Panc1 (cell line): ENCODE measurements at regions not wholly inside any gene's neighbourhood (a gene's known extent, or its start where the extent isn't known, plus 50 kb on each side); places are given as distances from the start of the nearest gene placed in this dataset.

Experiments
- ATAC-seq: fragments of 200-7000 bp; cut with Tn5 transposase; 2 replicates; pipeline ENCODE4 v1.9.1; 2020; ENCODE audit warnings: mild to moderate bottlenecking, moderate library complexity
- BruUV-seq: library from RNA; stranded (reverse); fragments of 400-500 nt; replicated peaks from 2 replicates; lab custom pipeline; 2021; lab: Mats Ljungman, UMichigan
- CTCF ChIA-PET: fragments of 300-600 bp; sonication (Branson Sonifier 250); formaldehyde crosslinking; loops from one replicate; lab custom pipeline; 2022; ENCODE audit warnings: antibody characterized with exemption; lab: Charles Lee
- POLR2A ChIA-PET: fragments of 300-600 bp; sonication (Branson Sonifier 250); formaldehyde crosslinking; loops from one replicate; lab custom pipeline; 2022; ENCODE audit warnings: antibody characterized with exemption; lab: Charles Lee
- DNase-seq: peaks from one replicate; pipeline ENCODE4 v3.0.0-alpha.2; 2010; ENCODE audit warnings: low read depth, low spot score
- H3K27ac ChIP-seq: 2 replicates; pipeline ENCODE4 v1.5.1; 2011; ENCODE audit warnings: mild to moderate bottlenecking, low read length, inconsistent platforms
- H3K27me3 ChIP-seq: fragments of 200-500 bp; sonication (Bioruptor generic); 2 replicates; pipeline ENCODE4 v1.6.0; 2014; ENCODE audit warnings: low read length, inconsistent platforms; ENCODE audit not compliant: control insufficient read depth, insufficient read depth
- H3K36me3 ChIP-seq: fragments of 200-500 bp; sonication (Bioruptor generic); 2 replicates; pipeline ENCODE4 v1.5.1; 2014; ENCODE audit warnings: inconsistent platforms, mild to moderate bottlenecking, low read length, moderate library complexity; ENCODE audit not compliant: control insufficient read depth, insufficient read depth
- H3K4me1 ChIP-seq: 2 replicates; pipeline ENCODE4 v1.5.1; 2011; ENCODE audit warnings: inconsistent platforms, mild to moderate bottlenecking, low read length, moderate library complexity; ENCODE audit not compliant: control insufficient read depth, insufficient read depth
- H3K4me3 ChIP-seq, 2 experiments: 2 replicates each; pipeline ENCODE4 v1.5.1; 2011 to 2012; ENCODE audit warnings: low read depth in 2 of 2, low read length in 2 of 2, mild to moderate bottlenecking in 2 of 2, inconsistent platforms in 1 of 2, moderate library complexity in 1 of 2
- H3K9me3 ChIP-seq: fragments of 200-500 bp; sonication (Bioruptor generic); 2 replicates; pipeline ENCODE4 v1.5.1; 2014; ENCODE audit warnings: low read depth, mild to moderate bottlenecking, inconsistent platforms, low read length, moderate library complexity; ENCODE audit not compliant: control insufficient read depth, insufficient read depth
- POLR2AphosphoS5 ChIP-seq: IDR thresholded peaks from 2 replicates; pipeline ENCODE4 v1.6.1; 2012; ENCODE audit warnings: mild to moderate bottlenecking, low read depth, low read length, moderate library complexity
- SIN3A ChIP-seq: IDR thresholded peaks from 2 replicates; pipeline ENCODE4 v1.6.1; 2012; ENCODE audit warnings: low read depth, mild to moderate bottlenecking, low read length, moderate library complexity, borderline replicate concordance; ENCODE audit not compliant: insufficient read depth
- TCF7L2 ChIP-seq: IDR thresholded peaks from 2 replicates; pipeline ENCODE4 v1.6.1; 2011; ENCODE audit warnings: mild to moderate bottlenecking, low read depth, low read length, inconsistent platforms
- in situ Hi-C: cut with HindIII; loops from 2 replicates; pipeline ENCODE4 v1.10.0; 2016; ENCODE audit warnings: low sequenced_read_pairs, low pct_unique_long_range_greater_than_20kb
- intact Hi-C: fragments of 100-400 bp; cut with micrococcal nuclease; formaldehyde crosslinking; loops from one replicate; pipeline ENCODE4 v1.10.0; 2022; ENCODE audit not compliant: unreplicated experiment
- TF ChIP-seq, protein P1 (sequence below), 2 experiments: IDR thresholded peaks; 2 replicates each; pipeline ENCODE4 v1.6.1; 2011 to 2012; ENCODE audit warnings: low read depth in 2 of 2, control low read depth in 1 of 2, low read length in 1 of 2, mild to moderate bottlenecking in 1 of 2, moderate library complexity in 1 of 2; ENCODE audit not compliant: insufficient read depth in 1 of 2
- TF ChIP-seq, protein P2 (sequence below): fragments of 450-650 bp; IDR thresholded peaks from 2 replicates; pipeline ENCODE4 v1.5.1; 2017; ENCODE audit warnings: mild to moderate bottlenecking

DNA sequence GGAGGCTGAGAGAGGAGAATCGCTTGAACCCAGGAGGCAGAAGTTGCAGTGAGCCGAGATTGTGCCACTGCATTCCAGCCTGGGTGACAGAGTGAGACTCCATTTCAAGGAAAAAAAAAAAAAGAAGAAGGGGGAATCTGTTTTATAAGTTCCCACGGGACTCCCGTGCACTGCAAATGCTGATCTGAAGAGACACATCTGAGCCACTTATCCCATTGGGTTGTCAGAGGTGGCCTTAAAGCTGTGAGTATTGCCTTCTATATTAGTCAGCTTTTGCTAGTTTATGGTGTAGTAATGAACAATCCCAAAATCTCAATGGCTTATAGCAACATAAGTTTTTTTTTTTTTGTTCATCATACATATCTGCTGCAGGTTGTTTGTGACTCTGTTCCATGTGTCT, 82.8 kb downstream of the MRM1 start:
- ATAC-seq: no peak
- Histone ChIP-seq H3K9me3 (no peaks in the 10 kb centered on the region), H3K4me1 (no peaks in the 10 kb centered on the region), H3K4me3 (no peak overlapping the region), H3K27me3 (no peaks in the 10 kb centered on the region), H3K27ac (no peak overlapping the region), H3K36me3 (no peaks in the 10 kb centered on the region)
- CTCF ChIA-PET: interaction anchor here (0.6 kb wide), 1 partner anchor 736 kb away, joined by 3 read pairs; no protein-coding TSS in a partner anchor
- intact Hi-C loops (no loop called here), in situ Hi-C loops (no loop called here)
- DNase-seq: no peak
- TF ChIP-seq POLR2AphosphoS5 (no peak), SIN3A (no peak), TCF7L2 (no peak)
- TF ChIP-seq, protein P1, sequence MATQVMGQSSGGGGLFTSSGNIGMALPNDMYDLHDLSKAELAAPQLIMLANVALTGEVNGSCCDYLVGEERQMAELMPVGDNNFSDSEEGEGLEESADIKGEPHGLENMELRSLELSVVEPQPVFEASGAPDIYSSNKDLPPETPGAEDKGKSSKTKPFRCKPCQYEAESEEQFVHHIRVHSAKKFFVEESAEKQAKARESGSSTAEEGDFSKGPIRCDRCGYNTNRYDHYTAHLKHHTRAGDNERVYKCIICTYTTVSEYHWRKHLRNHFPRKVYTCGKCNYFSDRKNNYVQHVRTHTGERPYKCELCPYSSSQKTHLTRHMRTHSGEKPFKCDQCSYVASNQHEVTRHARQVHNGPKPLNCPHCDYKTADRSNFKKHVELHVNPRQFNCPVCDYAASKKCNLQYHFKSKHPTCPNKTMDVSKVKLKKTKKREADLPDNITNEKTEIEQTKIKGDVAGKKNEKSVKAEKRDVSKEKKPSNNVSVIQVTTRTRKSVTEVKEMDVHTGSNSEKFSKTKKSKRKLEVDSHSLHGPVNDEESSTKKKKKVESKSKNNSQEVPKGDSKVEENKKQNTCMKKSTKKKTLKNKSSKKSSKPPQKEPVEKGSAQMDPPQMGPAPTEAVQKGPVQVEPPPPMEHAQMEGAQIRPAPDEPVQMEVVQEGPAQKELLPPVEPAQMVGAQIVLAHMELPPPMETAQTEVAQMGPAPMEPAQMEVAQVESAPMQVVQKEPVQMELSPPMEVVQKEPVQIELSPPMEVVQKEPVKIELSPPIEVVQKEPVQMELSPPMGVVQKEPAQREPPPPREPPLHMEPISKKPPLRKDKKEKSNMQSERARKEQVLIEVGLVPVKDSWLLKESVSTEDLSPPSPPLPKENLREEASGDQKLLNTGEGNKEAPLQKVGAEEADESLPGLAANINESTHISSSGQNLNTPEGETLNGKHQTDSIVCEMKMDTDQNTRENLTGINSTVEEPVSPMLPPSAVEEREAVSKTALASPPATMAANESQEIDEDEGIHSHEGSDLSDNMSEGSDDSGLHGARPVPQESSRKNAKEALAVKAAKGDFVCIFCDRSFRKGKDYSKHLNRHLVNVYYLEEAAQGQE (IDR thresholded peaks at IDR 0.05; ENCODE audit: insufficient read depth in 1 of 2, low read depth in 2 of 2, low read length in 1 of 2): no peak
- TF ChIP-seq, protein P2, sequence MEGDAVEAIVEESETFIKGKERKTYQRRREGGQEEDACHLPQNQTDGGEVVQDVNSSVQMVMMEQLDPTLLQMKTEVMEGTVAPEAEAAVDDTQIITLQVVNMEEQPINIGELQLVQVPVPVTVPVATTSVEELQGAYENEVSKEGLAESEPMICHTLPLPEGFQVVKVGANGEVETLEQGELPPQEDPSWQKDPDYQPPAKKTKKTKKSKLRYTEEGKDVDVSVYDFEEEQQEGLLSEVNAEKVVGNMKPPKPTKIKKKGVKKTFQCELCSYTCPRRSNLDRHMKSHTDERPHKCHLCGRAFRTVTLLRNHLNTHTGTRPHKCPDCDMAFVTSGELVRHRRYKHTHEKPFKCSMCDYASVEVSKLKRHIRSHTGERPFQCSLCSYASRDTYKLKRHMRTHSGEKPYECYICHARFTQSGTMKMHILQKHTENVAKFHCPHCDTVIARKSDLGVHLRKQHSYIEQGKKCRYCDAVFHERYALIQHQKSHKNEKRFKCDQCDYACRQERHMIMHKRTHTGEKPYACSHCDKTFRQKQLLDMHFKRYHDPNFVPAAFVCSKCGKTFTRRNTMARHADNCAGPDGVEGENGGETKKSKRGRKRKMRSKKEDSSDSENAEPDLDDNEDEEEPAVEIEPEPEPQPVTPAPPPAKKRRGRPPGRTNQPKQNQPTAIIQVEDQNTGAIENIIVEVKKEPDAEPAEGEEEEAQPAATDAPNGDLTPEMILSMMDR: no peak
- no TSS peak for BruUV-seq
- POLR2A ChIA-PET: interaction anchor here (0.7 kb wide), 2 partner anchors 362 to 796 kb away, joined by 5 to 6 read pairs; no protein-coding TSS in a partner anchor

DNA sequence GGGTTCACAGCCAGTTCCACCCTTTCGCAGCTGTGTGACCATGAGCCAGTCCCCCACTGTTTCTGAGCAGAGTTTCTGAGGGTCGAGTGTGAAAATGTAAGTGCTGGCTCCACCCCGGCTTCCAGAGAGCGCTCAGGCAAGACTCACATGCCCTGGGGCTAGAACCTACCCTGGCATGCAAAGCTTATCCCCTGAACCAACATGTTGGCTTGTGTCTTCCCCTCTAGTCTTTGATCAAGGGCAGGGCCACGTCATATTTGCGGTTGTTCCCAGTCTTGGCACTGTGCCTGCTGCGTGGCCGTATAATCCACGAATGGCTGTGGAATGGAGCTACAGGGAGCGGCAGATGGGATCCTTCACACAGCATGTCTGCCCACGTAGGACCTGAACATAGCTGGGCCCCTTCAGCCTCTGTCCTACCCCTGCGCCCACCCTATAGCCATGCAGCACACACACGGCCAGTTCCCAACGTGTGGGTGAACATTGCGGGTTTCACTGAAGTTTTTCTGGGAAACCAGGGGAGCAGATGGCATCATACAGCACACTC, 84.8 kb downstream of the MRM1 start:
- Histone ChIP-seq H3K36me3 (no peaks in the 10 kb centered on the region), H3K4me1 (no peaks in the 10 kb centered on the region), H3K4me3 (no peak overlapping the region), H3K9me3 (no peaks in the 10 kb centered on the region), H3K27me3 (no peaks in the 10 kb centered on the region), H3K27ac (no peak overlapping the region)
- intact Hi-C loops: no loop called here
- no peak for DNase-seq
- ChIA-PET CTCF (no interaction called here), POLR2A (no interaction called here)
- BruUV-seq: no TSS peak
- in situ Hi-C loops: no loop called here
- no peak for ATAC-seq
- TF ChIP-seq, protein P1 (IDR thresholded peaks at IDR 0.05; ENCODE audit: insufficient read depth in 1 of 2, low read depth in 2 of 2, low read length in 1 of 2): no peak
- TF ChIP-seq, protein P2: no peak
- TF ChIP-seq POLR2AphosphoS5 (no peak), TCF7L2 (no peak), SIN3A (no peak)
